Loucy (cell line): ENCODE measurements at regions not wholly inside any gene's neighbourhood (a gene's known extent, or its start where the extent isn't known, plus 50 kb on each side); places are given as distances from the start of the nearest gene placed in this dataset.

ENCODE experiments used
- CTCF ChIP-seq: fragments of 200-600 bp; sonication (generic); conservative IDR thresholded peaks from 2 replicates; pipeline ENCODE4 v1.5.1; 2014; ENCODE audit warnings: mild to moderate bottlenecking, antibody characterized with exemption, low read length
- EZH2phosphoT487 ChIP-seq: fragments of 200-600 bp; IDR thresholded peaks from 2 replicates; pipeline ENCODE4 v1.6.1; 2018; ENCODE audit warnings: antibody characterized with exemption, mild to moderate bottlenecking, moderate library complexity, borderline replicate concordance

- no peak for TF ChIP-seq CTCF
- TF ChIP-seq EZH2phosphoT487 = no peak
These were observed 214.6 kb upstream of the CNR1 start for GRCh38 chr6:88380618-88381288.
